Activated B cell treated with CpG ODN at 0.5 μM for 24 hours (primary cell): ENCODE measurements at regions not wholly inside any gene's neighbourhood (a gene's known extent, or its start where the extent isn't known, plus 50 kb on each side); places are given as distances from the start of the nearest gene placed in this dataset.

Experiments
- ATAC-seq: fragments of 200-7000 bp; cut with Tn5 transposase; one replicate; pipeline ENCODE4 v1.10.0; 2021; ENCODE audit warnings: low read depth, mild to moderate bottlenecking, moderate library complexity
- CTCF ChIA-PET: fragments of 350-600 bp; sonication (Branson Sonifier 250); formaldehyde crosslinking; loops from one replicate; lab custom pipeline; 2021; ENCODE audit warnings: antibody characterized with exemption; lab: Charles Lee
- POLR2A ChIA-PET: fragments of 350-600 bp; sonication (Branson Sonifier 250); formaldehyde crosslinking; loops from one replicate; lab custom pipeline; 2021; ENCODE audit warnings: antibody characterized with exemption; lab: Charles Lee
- DNase-seq: peaks from one replicate; pipeline ENCODE4 v3.0.0; 2022
- H3K27ac Mint-ChIP-seq: one replicate; pipeline ENCODE4 v1.8.0; 2020; ENCODE audit warnings: mixed read lengths
- H3K27me3 Mint-ChIP-seq: one replicate; pipeline ENCODE4 v1.8.0; 2021; ENCODE audit warnings: mixed read lengths
- H3K36me3 Mint-ChIP-seq: one replicate; pipeline ENCODE4 v1.8.0; 2021; ENCODE audit warnings: low read depth, mixed read lengths
- H3K4me1 Mint-ChIP-seq: one replicate; pipeline ENCODE4 v1.8.0; 2021; ENCODE audit warnings: mixed read lengths
- H3K4me3 Mint-ChIP-seq: one replicate; pipeline ENCODE4 v1.8.0; 2020; ENCODE audit warnings: mild to moderate bottlenecking, mixed read lengths
- H3K9me3 Mint-ChIP-seq: one replicate; pipeline ENCODE4 v1.8.0; 2020; ENCODE audit warnings: mixed read lengths
- CTCF ChIP-seq: fragments of 200-600 bp; IDR thresholded peaks from one replicate; pipeline ENCODE4 v1.8.0; 2022; ENCODE audit warnings: antibody characterized with exemption, mild to moderate bottlenecking
- intact Hi-C: fragments of 100-400 bp; cut with micrococcal nuclease; formaldehyde crosslinking; loops from one replicate; pipeline ENCODE4 v1.15.1; 2024

- no peak for ATAC-seq
- Mint-ChIP-seq H3K4me1 (no peaks in the 10 kb centered on the region), H3K27ac (no peak overlapping the region), H3K4me3 (no peak overlapping the region), H3K9me3 (peaks cover 3% of the 10 kb centered on the region), H3K27me3 (no peaks in the 10 kb centered on the region), H3K36me3 (no peaks in the 10 kb centered on the region)
- POLR2A ChIA-PET: no interaction called here
- intact Hi-C loops: no loop called here
- no peak for TF ChIP-seq CTCF
- CTCF ChIA-PET: no interaction called here
- no peak for DNase-seq
These were observed 115.8 kb upstream of the SPACA7 start for GRCh38 chr13:112260108-112261055.

GRCh38 chr13:112261924-112262323 lies 114.2 kb upstream of the SPACA7 start:
- POLR2A ChIA-PET: no interaction called here
- CTCF ChIA-PET: no interaction called here

GRCh38 chr13:112263152-112263551 lies 113.0 kb upstream of the SPACA7 start:
- intact Hi-C loops: no loop called here
- ChIA-PET CTCF (no interaction called here), POLR2A (interaction anchor here (0.6 kb wide), 1 partner anchor 1468 kb away, joined by 3 read pairs; no protein-coding TSS in a partner anchor)
- no peak for DNase-seq
- no peak overlapping the region for H3K27ac Mint-ChIP-seq
- H3K27me3 Mint-ChIP-seq: no peaks in the 10 kb centered on the region
- ATAC-seq: no peak
- H3K9me3 Mint-ChIP-seq: no peaks in the 10 kb centered on the region
- H3K36me3 Mint-ChIP-seq: no peaks in the 10 kb centered on the region
- no peak for TF ChIP-seq CTCF
- H3K4me1 Mint-ChIP-seq: no peaks in the 10 kb centered on the region
- H3K4me3 Mint-ChIP-seq: no peak overlapping the region

More at GRCh38 chr13:112261924-112262323, 114.2 kb upstream of the SPACA7 start:
- ATAC-seq (no peak), DNase-seq (no peak)
- no peaks in the 10 kb centered on the region for H3K27me3 Mint-ChIP-seq
- H3K9me3 Mint-ChIP-seq: peaks cover 2% of the 10 kb centered on the region
- no peak overlapping the region for H3K27ac Mint-ChIP-seq
- no peak overlapping the region for H3K4me3 Mint-ChIP-seq
- intact Hi-C loops: no loop called here
- no peaks in the 10 kb centered on the region for H3K4me1 Mint-ChIP-seq
- H3K36me3 Mint-ChIP-seq: no peaks in the 10 kb centered on the region
- no peak for TF ChIP-seq CTCF

- H3K36me3 Mint-ChIP-seq: no peaks in the 10 kb centered on the region
- POLR2A ChIA-PET: no interaction called here
- no peak for DNase-seq
These were observed 108.5 kb upstream of the SPACA7 start for GRCh38 chr13:112267660-112268059.

More at GRCh38 chr13:112267660-112268059, 108.5 kb upstream of the SPACA7 start:
- Mint-ChIP-seq H3K4me1 (no peaks in the 10 kb centered on the region), H3K4me3 (no peak overlapping the region), H3K27ac (no peak overlapping the region), H3K27me3 (peaks cover 1% of the 10 kb centered on the region), H3K9me3 (no peaks in the 10 kb centered on the region)
- no peak for TF ChIP-seq CTCF
- intact Hi-C loops: no loop called here
- no peak for ATAC-seq
- CTCF ChIA-PET: no interaction called here
